Prostate gland (tissue), 2 donors: ENCODE measurements at regions not wholly inside any gene's neighbourhood (a gene's known extent, or its start where the extent isn't known, plus 50 kb on each side); places are given as distances from the start of the nearest gene placed in this dataset.

ENCODE experiments used
- DNase-seq: peaks from one replicate; pipeline ENCODE4 v3.0.0-alpha.2; 2019; ENCODE audit warnings: low spot score
- H3K27ac ChIP-seq, 2 donors: fragments of 200-600 bp; sonication (generic); 2 replicates each; pipeline ENCODE4 v1.5.1; 2017 to 2019
- H3K27me3 ChIP-seq: fragments of 200-600 bp; sonication (generic); replicated peaks from 2 replicates; pipeline ENCODE4 v1.5.1; 2019; ENCODE audit not compliant: insufficient read depth
- H3K36me3 ChIP-seq, 2 donors: fragments of 200-600 bp; sonication (generic); 1 replicate in 1 of 2; 2 replicates in 1 of 2; pipeline versions ENCODE4 v1.5.1 to v1.8.1; 2017 to 2019
- H3K4me1 ChIP-seq: fragments of 200-600 bp; sonication (generic); replicated peaks from 2 replicates; pipeline ENCODE4 v1.5.1; 2019
- H3K4me3 ChIP-seq, 2 donors: fragments of 200-600 bp; sonication (generic); 2 replicates each; pipeline ENCODE4 v1.5.1; 2017 to 2019
- H3K9me3 ChIP-seq: fragments of 200-600 bp; sonication (generic); 2 replicates; pipeline ENCODE4 v1.5.1; 2017
- CTCF ChIP-seq, 4 experiments: fragments of 200-600 bp in 2 of 4; fragments of 450-650 bp in 2 of 4; sonication (generic) in 2 of 4; IDR thresholded peaks; 1 replicate in 3 of 4; 2 replicates in 1 of 4; pipeline ENCODE4 v1.5.1; 2016 to 2019; ENCODE audit warnings: antibody characterized with exemption in 4 of 4, mild to moderate bottlenecking in 2 of 4, moderate library complexity in 2 of 4
- POLR2A ChIP-seq: fragments of 450-650 bp; IDR thresholded peaks from one replicate; pipeline ENCODE4 v1.6.1; 2016; ENCODE audit warnings: antibody characterized with exemption, mild to moderate bottlenecking
- POLR2AphosphoS5 ChIP-seq: sonication (generic); formaldehyde crosslinking; IDR thresholded peaks from one replicate; pipeline ENCODE4 v1.6.1; 2017; ENCODE audit warnings: antibody characterized with exemption
- WGBS: methylation state at CpG from one replicate; pipeline ENCODE4 v1.1.5; 2018; 5-methylcytosine and 5-hydroxymethylcytosine counted together
- intact Hi-C: fragments of 100-400 bp; cut with DNase I; formaldehyde crosslinking; loops from one replicate; pipeline ENCODE4 v1.14.2; 2022

GRCh38 chr18:1526991-1527390 lies 622.3 kb downstream of the ADCYAP1 start:
- H3K4me3 ChIP-seq: no peak overlapping the region
- H3K36me3 ChIP-seq: no peaks in the 10 kb centered on the region
- 64% methylated on average over 1 of the region's 1 CpG for WGBS
- no peak overlapping the region for H3K27ac ChIP-seq
- H3K27me3 ChIP-seq: no peaks in the 10 kb centered on the region
- peaks cover 3% of the 10 kb centered on the region for H3K4me1 ChIP-seq
- DNase-seq: no peak
- H3K9me3 ChIP-seq: no peaks in the 10 kb centered on the region
- intact Hi-C loops: no loop called here
- TF ChIP-seq POLR2AphosphoS5 (no peak), POLR2A (no peak), CTCF (IDR thresholded peaks at IDR 0.05) (no peak)

- WGBS: 73% methylated on average over 3 of the region's 3 CpGs
- peaks cover 3% of the 10 kb centered on the region for H3K4me1 ChIP-seq
- no peaks in the 10 kb centered on the region for H3K36me3 ChIP-seq
- no peak overlapping the region for H3K4me3 ChIP-seq
- no peak overlapping the region for H3K27ac ChIP-seq
- no peaks in the 10 kb centered on the region for H3K27me3 ChIP-seq
- H3K9me3 ChIP-seq: no peaks in the 10 kb centered on the region
- TF ChIP-seq POLR2A: no peak
- TF ChIP-seq POLR2AphosphoS5: no peak
- no peak for TF ChIP-seq CTCF (IDR thresholded peaks at IDR 0.05)
- intact Hi-C loops: no loop called here
- no peak for DNase-seq
Measured at GRCh38 chr18:1527805-1528204, 623.1 kb downstream of the ADCYAP1 start.

- intact Hi-C loops: no loop called here
- H3K36me3 ChIP-seq: no peaks in the 10 kb centered on the region
- no peak overlapping the region for H3K4me3 ChIP-seq
- no peak for TF ChIP-seq POLR2A
- TF ChIP-seq CTCF (IDR thresholded peaks at IDR 0.05): no peak
- TF ChIP-seq POLR2AphosphoS5: no peak
- H3K4me1 ChIP-seq: peaks cover 3% of the 10 kb centered on the region
- no peak overlapping the region for H3K27ac ChIP-seq
- no peaks in the 10 kb centered on the region for H3K27me3 ChIP-seq
- H3K9me3 ChIP-seq: no peaks in the 10 kb centered on the region
- whole genome bisulfite sequencing: 97% methylated on average over 1 of the region's 1 CpG
- DNase-seq: no peak
Measured at GRCh38 chr18:1528447-1528846, 623.8 kb downstream of the ADCYAP1 start.

- no peak for TF ChIP-seq CTCF (IDR thresholded peaks at IDR 0.05)
- TF ChIP-seq POLR2A: no peak
- TF ChIP-seq POLR2AphosphoS5: no peak
- intact Hi-C loops: no loop called here
- H3K27ac ChIP-seq: no peak overlapping the region
- 73% methylated on average over 2 of the region's 2 CpGs for WGBS
- peaks cover 3% of the 10 kb centered on the region for H3K4me1 ChIP-seq
- no peaks in the 10 kb centered on the region for H3K9me3 ChIP-seq
- H3K36me3 ChIP-seq: no peaks in the 10 kb centered on the region
- H3K27me3 ChIP-seq: no peaks in the 10 kb centered on the region
- no peak overlapping the region for H3K4me3 ChIP-seq
- no peak for DNase-seq
Measured at GRCh38 chr18:1528964-1529509, 624.4 kb downstream of the ADCYAP1 start.

GRCh38 chr18:1530650-1531049 lies 626.0 kb downstream of the ADCYAP1 start:
- Histone ChIP-seq H3K4me1 (peaks cover 3% of the 10 kb centered on the region), H3K27ac (no peak overlapping the region), H3K9me3 (no peaks in the 10 kb centered on the region), H3K27me3 (no peaks in the 10 kb centered on the region), H3K4me3 (no peak overlapping the region), H3K36me3 (no peaks in the 10 kb centered on the region)
- intact Hi-C loops: no loop called here
- DNase-seq: no peak
- TF ChIP-seq CTCF (IDR thresholded peaks at IDR 0.05): no peak
- no peak for TF ChIP-seq POLR2AphosphoS5
- TF ChIP-seq POLR2A: no peak
